DMS 273 treated with DMSO at 0.1 percent for 48 hours (cell line): ENCODE measurements at regions not wholly inside any gene's neighbourhood (a gene's known extent, or its start where the extent isn't known, plus 50 kb on each side); places are given as distances from the start of the nearest gene placed in this dataset.

Source experiments
- DNase-seq: peaks from one replicate; lab custom pipeline; 2025; lab: John Stamatoyannopoulos, UW

GRCh38 chr3:146903927-146904326 lies 298.8 kb upstream of the PLSCR5 start:
- no peak for DNase-seq

DNA sequence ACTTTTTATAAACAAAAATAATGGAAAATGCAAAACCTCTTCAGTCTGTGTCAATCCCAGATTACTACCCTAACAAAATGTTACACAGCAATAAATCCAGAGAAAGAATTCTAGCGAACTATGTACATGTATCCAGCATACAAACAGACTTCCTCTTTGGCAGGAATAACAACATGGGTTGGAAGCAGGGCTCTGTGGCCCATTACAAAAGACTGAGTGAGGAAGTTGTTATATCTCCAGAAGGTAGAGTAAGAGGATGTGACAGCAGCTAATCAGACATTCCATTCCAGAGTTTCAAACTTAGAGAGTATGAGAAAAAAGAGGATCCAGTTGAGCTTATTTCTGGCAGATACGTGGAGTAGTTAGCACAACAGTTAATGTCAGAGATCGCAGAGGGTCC lies 294.0 kb upstream of the PLSCR5 start:
- DNase-seq, result no peak

GRCh38 chr3:146896711-146897110 lies 291.6 kb upstream of the PLSCR5 start:
- no peak for DNase-seq

GRCh38 chr3:146895026-146895749 lies 290.0 kb upstream of the PLSCR5 start:
- DNase-seq, result no peak

DNA sequence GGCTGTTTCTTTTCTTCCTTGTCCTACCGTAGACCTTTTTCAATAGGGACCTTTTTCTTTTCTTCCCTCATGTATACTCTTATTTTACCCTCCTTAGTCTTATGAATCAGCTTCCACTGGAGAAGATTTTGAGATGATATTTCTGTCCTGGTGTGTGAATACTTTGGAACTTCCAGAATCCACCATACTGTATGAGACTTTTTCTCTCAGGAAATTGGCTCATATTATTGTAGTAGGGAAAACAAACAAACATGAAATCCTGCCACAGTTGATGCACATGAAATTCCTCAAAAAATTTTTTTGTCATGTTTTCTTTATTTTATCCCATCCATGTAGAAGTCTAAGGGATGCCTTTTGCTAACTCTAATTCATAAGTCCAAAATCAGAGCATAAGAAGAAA lies 289.3 kb upstream of the PLSCR5 start:
- no peak for DNase-seq

DNA sequence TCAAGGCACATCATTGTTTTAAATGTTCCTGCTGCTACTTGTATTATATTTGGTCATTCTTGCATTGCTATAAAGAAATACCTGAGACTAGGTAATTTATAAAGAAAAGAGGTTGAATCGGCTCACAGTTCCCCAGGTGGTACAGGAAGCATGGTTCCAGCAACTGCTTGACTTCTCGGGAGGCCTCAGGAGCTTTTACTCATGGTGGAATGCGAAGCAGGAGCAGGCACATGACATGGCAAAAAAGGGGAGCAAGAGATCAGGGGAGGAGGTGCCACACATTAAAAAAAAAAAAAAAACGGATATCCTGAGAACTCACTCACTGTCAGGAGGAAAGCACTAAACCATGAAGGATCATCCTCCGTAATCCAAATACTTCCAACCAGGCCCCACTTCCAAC lies 286.9 kb upstream of the PLSCR5 start:
- DNase-seq, result no peak

GRCh38 chr3:146889626-146890025 lies 284.5 kb upstream of the PLSCR5 start:
- no peak for DNase-seq

DNA sequence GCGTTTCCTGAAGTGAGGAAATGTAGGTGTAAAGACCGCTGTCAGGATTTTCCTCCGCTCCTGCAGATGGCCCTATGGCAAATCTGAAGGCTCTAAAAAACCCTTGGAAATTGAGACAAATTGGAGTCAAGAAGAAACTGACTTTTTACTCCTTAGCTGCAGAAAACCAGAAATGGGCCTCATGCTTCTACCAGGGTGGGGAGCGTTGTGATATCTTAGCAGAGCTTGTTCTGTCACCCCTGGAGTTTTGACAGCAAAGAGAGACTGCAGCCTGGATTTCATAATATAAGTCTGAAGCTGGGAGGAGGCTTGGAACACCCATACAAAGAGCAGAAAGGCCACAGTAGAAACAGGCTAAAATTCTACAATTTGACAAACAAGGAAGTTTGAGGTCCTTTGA lies 283.0 kb upstream of the PLSCR5 start:
- DNase-seq, result no peak

DNA sequence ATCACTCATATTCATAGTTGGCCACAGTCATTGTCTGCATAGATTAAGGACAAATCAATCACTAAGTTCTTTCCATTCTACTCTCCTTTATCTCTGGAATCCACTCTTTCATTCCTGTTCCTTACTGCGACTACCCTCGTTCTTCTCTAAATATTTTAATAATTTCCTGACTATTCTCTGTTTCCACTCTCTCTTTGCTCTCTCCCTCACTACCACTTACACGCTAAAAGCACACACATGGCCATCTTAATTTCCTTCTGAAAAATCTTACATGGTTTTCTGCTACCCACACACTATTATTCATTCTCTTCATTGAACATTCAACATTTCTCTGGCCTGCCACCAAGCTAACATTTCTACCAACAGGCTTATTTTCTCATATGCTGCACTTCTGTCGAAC lies 279.6 kb upstream of the PLSCR5 start:
- no peak for DNase-seq

DNA sequence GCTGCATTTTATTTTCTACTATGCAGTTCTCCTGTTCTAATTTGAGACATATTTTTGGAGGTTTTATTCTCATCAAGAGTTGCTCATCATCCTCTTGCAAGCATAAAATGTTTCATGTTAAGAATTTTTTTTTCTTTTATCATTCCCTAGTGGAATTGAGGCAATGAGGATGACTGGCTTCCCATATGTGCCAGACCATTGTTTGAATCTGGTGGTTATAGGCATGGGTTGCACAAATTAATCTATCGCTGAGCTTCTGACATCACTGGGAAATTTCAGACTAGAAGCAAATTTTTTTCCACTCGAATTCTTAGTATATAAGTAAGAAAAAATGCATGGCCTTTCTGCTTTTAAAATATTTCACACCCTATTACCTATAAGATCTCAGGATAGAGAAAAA lies 279.1 kb upstream of the PLSCR5 start:
- no peak for DNase-seq

- DNase-seq, result no peak
These were observed 278.1 kb upstream of the PLSCR5 start for GRCh38 chr3:146883288-146883687.

DNA sequence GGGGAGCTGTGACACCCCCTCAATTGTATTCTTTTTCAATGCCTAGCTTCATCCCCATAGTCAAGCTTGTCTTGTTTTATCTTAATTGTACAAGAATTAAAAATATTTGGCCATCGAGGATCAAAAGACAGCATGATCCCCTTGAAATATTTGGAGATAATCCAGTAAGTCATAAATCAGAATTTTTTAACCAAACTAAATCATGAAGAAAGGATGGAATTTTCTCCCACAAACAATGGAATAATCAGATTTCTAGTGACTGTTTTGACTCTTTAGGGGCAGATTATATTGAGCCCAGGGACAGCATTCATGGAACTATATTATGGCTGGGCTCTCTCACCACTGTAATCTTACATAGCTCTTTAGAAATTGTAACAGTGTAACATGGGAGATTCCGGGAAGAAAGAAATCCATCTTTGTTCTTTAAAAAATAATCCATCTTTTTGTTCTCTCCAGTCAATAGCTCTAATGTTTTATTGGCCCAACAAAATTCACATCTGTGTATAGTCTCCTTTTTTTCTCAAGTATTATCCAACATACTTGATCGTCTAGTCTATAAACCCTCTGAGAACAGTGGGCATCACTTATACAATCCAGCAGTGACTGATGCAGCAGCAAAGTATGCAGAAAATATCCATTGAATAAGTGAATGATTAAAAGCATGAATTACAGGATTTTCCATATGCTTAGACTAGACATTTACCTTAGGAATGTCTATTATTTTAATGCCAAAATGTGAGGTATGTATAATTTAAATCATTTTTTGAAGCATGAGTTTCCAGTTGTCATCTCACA lies 277.0 kb upstream of the PLSCR5 start:
- DNase-seq, result no peak

DNA sequence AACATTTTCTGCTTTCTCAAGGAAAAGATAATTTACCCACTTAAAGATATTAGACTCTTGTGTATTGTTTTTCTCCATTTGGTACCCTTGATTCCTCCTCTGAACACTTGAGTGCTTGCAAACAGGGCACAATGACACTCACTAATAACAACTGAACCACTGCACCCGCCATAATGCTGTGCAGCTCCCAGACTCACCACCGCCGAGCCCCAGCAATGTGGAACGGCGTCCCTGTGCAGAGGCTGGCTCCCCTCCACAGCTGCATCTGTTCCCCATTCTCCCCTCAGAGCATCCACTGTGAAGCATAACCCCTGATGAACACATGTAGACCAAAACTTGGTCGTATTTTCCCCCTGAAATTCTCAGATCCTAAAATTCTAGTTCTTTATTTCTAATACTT lies 276.2 kb upstream of the PLSCR5 start:
- no peak for DNase-seq

GRCh38 chr3:146873748-146874147 lies 268.6 kb upstream of the PLSCR5 start:
- no peak for DNase-seq

GRCh38 chr3:146865175-146865755 lies 260.1 kb upstream of the PLSCR5 start:
- DNase-seq, result no peak

DNA sequence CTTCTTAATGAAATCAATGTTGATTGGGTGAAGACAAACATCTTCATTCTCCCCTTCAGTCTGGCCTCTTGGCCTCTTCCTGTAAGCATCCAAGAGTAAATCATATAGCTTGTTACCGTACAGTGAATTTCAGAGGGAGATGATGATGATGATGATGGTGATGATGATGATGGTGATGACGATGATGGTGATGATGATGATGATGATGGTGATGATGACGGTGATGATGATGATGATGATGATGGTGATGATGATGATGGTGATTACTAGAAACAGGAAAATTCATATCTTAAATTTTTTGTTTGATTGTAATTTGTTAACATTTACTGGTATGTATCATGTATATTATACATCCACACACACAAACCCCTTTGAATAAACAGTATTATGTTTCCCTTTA lies 256.1 kb upstream of the PLSCR5 start:
- DNase-seq, result no peak

GRCh38 chr3:146854523-146854922 lies 249.4 kb upstream of the PLSCR5 start:
- DNase-seq, result no peak

DNA sequence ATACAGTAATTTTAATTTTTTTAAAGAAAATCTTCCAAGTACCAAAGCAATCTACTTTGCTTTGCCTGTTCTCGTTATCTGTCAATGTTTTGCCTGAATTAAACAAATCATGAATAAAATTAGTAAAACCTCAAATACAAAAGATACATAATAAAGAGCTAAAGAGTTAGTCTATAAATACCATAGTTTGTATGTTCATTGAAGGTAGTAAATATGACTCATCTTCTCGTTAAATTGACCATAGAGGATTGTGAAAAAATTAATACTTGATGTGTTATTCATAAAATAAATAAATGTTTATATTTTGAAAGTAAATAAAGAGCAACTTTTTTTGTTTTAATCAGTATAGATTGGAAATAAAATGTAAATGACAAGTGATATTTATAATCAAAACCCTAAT lies 246.5 kb upstream of the PLSCR5 start:
- no peak for DNase-seq

GRCh38 chr3:146845361-146845760 lies 240.2 kb upstream of the PLSCR5 start:
- DNase-seq, result no peak

GRCh38 chr3:146843476-146843875 lies 238.3 kb upstream of the PLSCR5 start:
- no peak for DNase-seq

DNA sequence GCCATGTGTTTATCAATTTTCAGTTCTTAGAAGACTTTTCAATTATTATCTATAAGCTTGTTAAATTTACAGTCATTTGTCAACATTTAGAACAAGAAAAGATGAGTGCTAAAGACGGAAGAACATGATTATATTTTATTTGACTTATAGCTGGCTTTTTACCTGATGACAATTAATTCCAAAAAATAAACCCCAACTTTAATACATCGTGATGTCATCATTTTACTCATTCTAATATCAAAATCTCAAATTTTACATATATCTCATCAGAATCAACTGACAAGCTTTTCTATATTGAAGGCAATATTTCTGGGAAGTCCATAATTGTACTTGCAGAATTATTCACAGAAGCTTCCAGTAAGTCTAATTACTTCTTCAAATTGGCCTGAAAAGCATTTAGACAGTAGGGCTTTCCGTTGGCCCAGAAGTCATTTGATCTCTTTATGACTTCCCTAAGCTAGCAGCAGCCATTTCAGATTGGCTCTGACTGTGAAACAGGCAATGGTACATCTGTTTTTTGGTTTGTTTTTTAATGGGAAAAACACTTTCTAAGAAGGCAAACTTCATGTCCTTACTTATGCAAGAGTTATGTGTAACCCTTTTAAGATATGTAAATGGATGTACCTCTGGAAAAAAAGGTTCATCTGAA lies 234.7 kb upstream of the PLSCR5 start:
- no peak for DNase-seq

DNA sequence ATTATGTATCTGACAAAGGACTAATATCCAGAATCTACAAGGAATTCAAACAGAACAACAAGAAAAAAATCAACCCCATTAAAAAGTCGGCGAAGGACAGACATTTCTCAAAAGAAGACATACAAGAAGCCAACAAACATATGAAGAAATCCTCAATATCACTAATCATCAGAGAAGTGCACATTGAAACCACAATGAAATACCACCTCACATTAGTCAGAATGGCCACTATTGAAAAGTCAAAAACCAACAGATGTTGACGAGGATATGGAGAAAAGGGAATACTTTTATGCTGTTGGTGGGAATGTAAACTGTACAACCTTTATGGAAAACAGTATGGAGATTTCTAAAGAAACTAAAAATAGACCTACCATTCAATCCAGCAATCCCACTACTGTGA lies 233.1 kb upstream of the PLSCR5 start:
- DNase-seq, result no peak

DNA sequence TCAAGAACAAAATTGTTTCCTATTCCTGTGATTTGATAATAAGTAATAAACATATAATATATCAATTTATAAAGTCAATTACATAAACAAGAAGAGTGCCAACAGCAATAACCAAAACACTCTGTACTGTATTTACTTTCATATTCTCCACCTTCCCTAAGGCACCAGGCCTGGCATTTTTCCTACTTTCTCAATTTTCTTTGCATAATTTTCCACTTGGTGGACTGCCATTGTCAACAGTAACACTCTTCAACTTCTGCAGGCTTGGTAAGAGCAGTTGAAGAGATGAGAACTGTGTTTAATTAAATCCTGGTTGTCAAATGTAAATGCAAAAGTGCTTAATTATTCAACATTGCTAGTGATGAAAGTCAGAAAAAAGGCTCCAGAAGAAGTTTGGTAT lies 229.8 kb upstream of the PLSCR5 start:
- peak; percentile 16 for DNase-seq
